ENCODE measurements at regions not wholly inside any gene's neighbourhood (a gene's known extent, or its start where the extent isn't known, plus 50 kb on each side); places are given as distances from the start of the nearest gene placed in this dataset.

GRCh38 chr2:44843086-44843485, 98.4 kb upstream of the SIX3 start:
- Histone ChIP-seq H3K4me3 (ENCODE audit: extremely low read depth in 1 of 4, insufficient read depth in 2 of 4, low read depth in 3 of 4, low read length in 4 of 4) (no peak overlapping the region), H3K23ac (ENCODE audit: insufficient read length) (no peak overlapping the region), H3K23me2 (ENCODE audit: low read depth, low read length) (no peaks in the 10 kb centered on the region), H2BK120ac (replicated peaks; ENCODE audit: low read depth, low read length) (no peak overlapping the region), H3K4ac (replicated peaks; ENCODE audit: insufficient read length, low read depth, low read length) (no peak overlapping the region), H3K27me3 (replicated peaks in 1 of 4; ENCODE audit: control insufficient read depth in 3 of 4, extremely low read depth in 1 of 4, insufficient read depth in 3 of 4, low read length in 3 of 4) (no peaks in the 10 kb centered on the region), H2BK15ac (ENCODE audit: low read length) (no peak overlapping the region), H3K79me2 (ENCODE audit: control insufficient read depth in 1 of 2, insufficient read depth in 2 of 2, low read length in 2 of 2) (no peaks in the 10 kb centered on the region), H3K4me2 (ENCODE audit: insufficient read depth in 1 of 2, low read depth in 2 of 2, low read length in 2 of 2) (no peak overlapping the region), H3K14ac (ENCODE audit: insufficient read length) (no peak overlapping the region), H4K8ac (ENCODE audit: extremely low read depth, insufficient read depth, low read length) (no peak overlapping the region), H3K27ac (ENCODE audit: low read depth, low read length) (no peak overlapping the region), H2AK5ac (ENCODE audit: low read depth, low read length) (no peak overlapping the region), H3K36me3 (ENCODE audit: control insufficient read depth in 2 of 4, insufficient read depth in 4 of 4, low read length in 3 of 4) (no peaks in the 10 kb centered on the region), H3K18ac (ENCODE audit: extremely low read depth, low read length) (no peak overlapping the region), H3K79me1 (ENCODE audit: low read depth, low read length) (no peaks in the 10 kb centered on the region), H2BK5ac (ENCODE audit: low read depth, low read length) (no peak overlapping the region), H2BK20ac (ENCODE audit: low read length) (no peak overlapping the region), H4K5ac (ENCODE audit: insufficient read length, low read depth, low read length) (no peak overlapping the region), H2AFZ (ENCODE audit: low read length) (no peak overlapping the region), H3K4me1 (replicated peaks in 1 of 4; ENCODE audit: control insufficient read depth in 3 of 4, insufficient read depth in 4 of 4, low read length in 3 of 4) (no peaks in the 10 kb centered on the region), H2BK12ac (ENCODE audit: low read depth, low read length) (no peak overlapping the region), H3K56ac (replicated peaks; ENCODE audit: insufficient read length, low read depth, low read length) (no peak overlapping the region), H4K91ac (replicated peaks; ENCODE audit: insufficient read length, low read length) (no peak overlapping the region), H3K9me3 (ENCODE audit: insufficient read depth in 2 of 2, low read depth in 1 of 2, low read length in 1 of 2) (no peaks in the 10 kb centered on the region), H3K9ac (replicated peaks in 1 of 4; ENCODE audit: extremely low read depth in 1 of 4, low read depth in 3 of 4, low read length in 3 of 4) (no peak overlapping the region), H4K20me1 (replicated peaks in 1 of 2; ENCODE audit: control insufficient read depth in 1 of 2, insufficient read depth in 2 of 2, low read length in 2 of 2) (no peaks in the 10 kb centered on the region)
- DNase-seq (ENCODE audit: low read depth in 1 of 2, low spot score in 2 of 2) (no peak), FAIRE-seq (no peak)
- ChIA-PET CTCF (ENCODE audit: partially characterized antibody) (interaction anchor here (0.8 to 2.9 kb wide), 3 partner anchors 15 to 35 kb away, joined by 3 to 10 read pairs (median 6); no protein-coding TSS in a partner anchor), POLR2A (ENCODE audit: partially characterized antibody) (no interaction called here)
- WGBS, 2 experiments (ENCODE audit: extremely low coverage in 1 of 2, insufficient coverage in 1 of 2, insufficient read length in 1 of 2, insufficient replicate concordance in 2 of 2, low coverage in 1 of 2, low lambda C conversion rate in 2 of 2, missing lambda C conversion rate in 1 of 2) = 90% methylated on average over 7 of the region's 7 CpGs; no CpG with 5 or more reads in 1 of the 2 experiments
- no peak for TF ChIP-seq SIX5 (IDR thresholded peaks at IDR 0.05; ENCODE audit: low read depth, low read length)
- no peak for TF ChIP-seq CTBP2 (IDR thresholded peaks at IDR 0.05; ENCODE audit: borderline replicate concordance, insufficient read depth, insufficient read length, low read length)
- no peak for TF ChIP-seq TCF12 (IDR thresholded peaks at IDR 0.05; ENCODE audit: low read depth, low read length)
- no peak for TF ChIP-seq EP300 (IDR thresholded peaks at IDR 0.05; ENCODE audit: borderline replicate concordance in 1 of 2, low read depth in 2 of 2, low read length in 2 of 2)
- no peak for TF ChIP-seq SIRT6 (IDR thresholded peaks at IDR 0.05; ENCODE audit: low read length)
- no peak for TF ChIP-seq NRF1 (IDR thresholded peaks at IDR 0.05; ENCODE audit: low read depth, low read length)
- TF ChIP-seq BCL11A (IDR thresholded peaks at IDR 0.05; ENCODE audit: low read depth in 2 of 2, low read length in 2 of 2) = no peak
- no peak for TF ChIP-seq EZH2 (IDR thresholded peaks at IDR 0.05; ENCODE audit: low read depth, low read length, severe bottlenecking)
- TF ChIP-seq SIN3A (conservative IDR thresholded peaks at IDR 0.05 in 1 of 2, IDR thresholded peaks at IDR 0.05 in 1 of 2; ENCODE audit: low read depth in 1 of 2, low read length in 2 of 2) = no peak
- no peak for TF ChIP-seq PHF8 (conservative IDR thresholded peaks at IDR 0.05; ENCODE audit: low read depth, low read length)
- TF ChIP-seq SP1 (IDR thresholded peaks at IDR 0.05; ENCODE audit: low read depth, low read length) = no peak
- no peak for TF ChIP-seq BRCA1 (IDR thresholded peaks at IDR 0.05; ENCODE audit: low read depth, low read length)
- TF ChIP-seq GABPA (IDR thresholded peaks at IDR 0.05; ENCODE audit: borderline replicate concordance, insufficient read depth, low read length) = no peak
- TF ChIP-seq CBX8 (IDR thresholded peaks at IDR 0.05; ENCODE audit: borderline replicate concordance, low read depth, low read length) = no peak

Measured in H1 (cell line).